Hematopoietic multipotent progenitor cell (in vitro differentiated cells): ENCODE measurements at regions not wholly inside any gene's neighbourhood (a gene's known extent, or its start where the extent isn't known, plus 50 kb on each side); places are given as distances from the start of the nearest gene placed in this dataset.
A peak's percentile ranks its signal among the peaks of the same experiment; 100 is the strongest.
"Not testable (repeated sequence)": the region's sequence is repeated elsewhere in the genome, so short reads cannot be mapped to it uniquely, and the experiment has no call there.

Source experiments
- DNase-seq, 3 donors: peaks; one replicate each; pipeline ENCODE4 v3.0.0-alpha.2; 2011 to 2015; ENCODE audit warnings: low read depth in 2 of 3, low spot score in 2 of 3

DNA sequence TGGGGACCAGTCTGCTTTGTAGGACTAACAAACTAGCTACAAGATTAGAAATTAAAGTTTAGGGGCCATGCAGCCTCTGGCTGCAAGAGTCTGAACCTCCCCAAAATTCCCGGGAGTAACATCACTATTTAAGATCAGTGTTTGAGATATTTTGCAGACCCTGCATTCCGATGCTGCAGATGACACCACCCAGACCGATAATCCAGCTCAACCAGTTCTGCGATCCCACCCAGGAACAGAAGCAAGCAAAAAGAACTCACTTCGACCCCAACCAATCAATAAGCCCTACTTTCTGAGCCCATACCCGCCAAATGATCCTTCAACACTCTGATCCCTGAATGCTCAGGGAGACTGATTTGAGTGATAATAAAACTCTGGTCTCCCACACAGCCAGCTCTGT lies 877.8 kb downstream of the FAT4 start:
- no peak for DNase-seq

- DNase-seq, result not testable (repeated sequence)
Observed at GRCh38 chr4:126201251-126202138, 886.7 kb downstream of the FAT4 start.

DNA sequence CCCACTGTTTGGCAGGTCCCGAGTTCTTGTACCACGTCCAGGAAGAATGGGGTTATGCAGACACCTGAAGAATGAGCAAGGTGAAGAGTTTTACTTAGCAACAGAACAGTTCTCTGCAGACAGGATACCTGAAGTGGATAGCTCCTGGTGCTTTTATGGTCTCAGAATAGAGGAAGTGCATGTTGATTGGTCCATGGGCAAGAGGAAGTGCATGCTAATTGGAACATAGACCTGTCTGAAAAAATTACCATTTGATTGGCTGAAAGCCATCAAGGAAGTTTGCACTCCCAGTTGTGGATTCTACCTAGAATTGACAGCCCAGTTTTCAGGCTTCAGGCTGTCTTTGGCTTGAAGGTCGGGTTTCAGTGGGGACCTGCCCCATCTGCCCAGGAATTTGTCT lies 887.5 kb downstream of the FAT4 start:
- DNase-seq, result no peak

- no peak for DNase-seq
Observed at GRCh38 chr4:126207910-126208309, 893.2 kb downstream of the FAT4 start.

GRCh38 chr4:126209147-126209546 lies 894.4 kb downstream of the FAT4 start:
- DNase-seq, result no peak

- DNase-seq, result no peak
Observed at GRCh38 chr4:126213996-126214395, 899.2 kb downstream of the FAT4 start.

DNA sequence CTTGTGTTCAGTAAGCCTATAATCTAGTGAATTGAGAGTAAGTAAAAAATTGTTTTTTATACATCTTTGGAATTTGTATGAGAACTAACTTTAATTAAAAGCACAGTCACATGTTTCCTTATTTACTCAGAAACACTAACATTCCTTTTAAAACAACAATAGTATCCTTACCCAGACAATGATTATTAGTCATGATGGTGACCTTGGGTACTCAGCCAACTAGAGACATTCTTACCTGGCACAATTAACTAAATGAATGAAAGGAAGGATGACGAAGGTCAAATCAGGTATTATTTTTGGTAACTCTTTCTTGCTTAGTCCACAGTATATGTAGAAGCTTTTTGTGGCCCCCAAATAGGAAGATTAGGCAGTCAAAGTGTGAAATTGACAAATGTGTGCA lies 901.0 kb downstream of the FAT4 start:
- DNase-seq, result no peak

- DNase-seq, result no peak
Observed at GRCh38 chr4:126216611-126217010, 901.9 kb downstream of the FAT4 start.

DNA sequence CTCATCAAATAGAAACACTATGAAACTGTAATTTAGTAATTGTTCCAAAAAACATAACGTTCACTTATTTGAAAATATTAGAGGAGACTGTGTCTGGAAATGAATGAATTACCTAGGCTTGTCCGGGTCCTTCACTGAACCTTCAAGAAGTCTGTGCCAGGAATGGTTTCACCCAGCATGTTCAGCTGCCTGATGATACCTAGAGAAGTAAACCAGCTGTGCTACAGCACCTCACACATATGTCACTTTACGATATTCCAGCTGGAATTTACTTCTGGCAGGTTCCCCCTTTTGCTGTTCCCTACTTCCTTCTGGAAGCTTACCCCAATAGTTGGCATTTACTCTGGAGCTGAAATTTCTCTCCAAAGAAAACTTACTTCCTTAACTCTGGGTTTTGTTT lies 906.5 kb downstream of the FAT4 start:
- no peak for DNase-seq

GRCh38 chr4:126221717-126222340 lies 907.1 kb downstream of the FAT4 start:
- DNase-seq, result no peak

- DNase-seq, result peak in 2 of 3 donors; percentile 1 to 36
Observed at GRCh38 chr4:126223784-126224407, 909.1 kb downstream of the FAT4 start.

DNA sequence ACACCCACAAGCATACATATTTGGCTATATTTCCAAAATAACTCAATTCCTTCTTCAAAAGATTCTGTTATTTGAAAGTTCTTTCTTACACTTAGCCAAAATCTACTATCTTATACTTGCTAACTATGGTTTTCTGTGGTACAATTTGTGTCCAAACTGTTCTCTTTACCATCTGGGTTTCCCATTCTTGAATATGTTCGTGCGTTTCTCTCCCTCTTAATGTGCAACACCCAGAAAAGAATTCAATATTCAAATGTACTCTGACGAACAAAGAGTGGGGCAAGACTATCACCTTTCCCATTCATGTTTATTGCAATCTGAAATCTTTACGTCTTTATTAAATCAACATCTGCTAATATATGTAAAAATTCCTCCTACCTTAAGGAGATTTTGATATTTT lies 912.7 kb downstream of the FAT4 start:
- no peak for DNase-seq

DNA sequence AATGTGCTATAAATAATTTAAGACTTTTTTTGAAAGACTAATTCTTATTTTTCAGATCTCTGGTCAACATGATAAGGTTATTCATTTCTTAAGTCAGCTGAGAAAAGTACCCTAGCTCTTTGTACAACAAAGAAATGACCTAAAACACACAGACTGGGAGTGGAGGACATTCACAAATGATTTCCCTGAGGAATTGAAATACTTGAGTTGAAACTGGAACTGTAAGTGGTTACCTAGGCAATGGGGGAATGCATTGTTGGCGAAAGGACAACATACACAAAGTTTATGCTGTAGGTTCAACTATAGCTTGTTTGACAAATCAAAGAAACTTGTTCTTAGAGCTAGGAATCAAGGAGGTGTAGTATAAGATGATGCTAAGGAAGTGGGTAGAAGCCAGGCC lies 915.5 kb downstream of the FAT4 start:
- DNase-seq, result no peak

DNA sequence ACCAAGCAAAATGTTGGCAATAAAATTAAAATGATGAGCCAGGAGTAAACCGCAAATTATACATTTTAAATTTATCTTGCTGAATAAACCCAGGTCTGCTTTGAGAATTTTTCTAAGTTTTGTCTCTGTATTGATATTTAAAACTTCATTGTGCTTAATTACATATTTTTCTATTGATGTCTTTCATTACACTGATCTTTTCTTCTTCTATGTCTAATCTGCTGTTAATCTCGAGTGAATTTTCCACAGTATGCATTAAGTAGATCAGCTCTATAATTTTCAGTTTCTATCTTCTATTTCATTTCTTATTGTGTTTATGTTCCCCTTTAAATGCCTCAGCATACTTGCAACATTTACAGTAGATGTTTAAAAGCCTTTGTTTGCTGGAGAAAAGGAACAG lies 918.7 kb downstream of the FAT4 start:
- no peak for DNase-seq

DNA sequence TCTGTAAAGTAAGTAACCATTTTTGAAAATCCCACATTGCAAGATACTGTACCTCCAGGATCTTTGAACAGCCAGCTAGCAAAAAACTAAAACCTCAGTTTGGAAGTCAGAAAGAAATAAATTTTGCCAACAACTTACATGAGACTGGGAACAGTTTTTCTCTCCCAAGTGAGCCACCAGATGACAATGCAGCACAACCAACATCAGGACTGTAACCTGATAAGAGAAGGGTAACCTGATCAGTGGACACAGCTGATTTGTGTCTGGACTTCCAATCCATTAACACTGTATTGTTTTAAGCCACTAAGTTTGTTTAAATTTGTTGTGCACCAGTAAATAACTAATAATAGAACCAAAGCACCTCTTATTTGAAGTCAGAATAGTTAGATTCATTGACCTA lies 923.3 kb downstream of the FAT4 start:
- DNase-seq, result no peak

DNA sequence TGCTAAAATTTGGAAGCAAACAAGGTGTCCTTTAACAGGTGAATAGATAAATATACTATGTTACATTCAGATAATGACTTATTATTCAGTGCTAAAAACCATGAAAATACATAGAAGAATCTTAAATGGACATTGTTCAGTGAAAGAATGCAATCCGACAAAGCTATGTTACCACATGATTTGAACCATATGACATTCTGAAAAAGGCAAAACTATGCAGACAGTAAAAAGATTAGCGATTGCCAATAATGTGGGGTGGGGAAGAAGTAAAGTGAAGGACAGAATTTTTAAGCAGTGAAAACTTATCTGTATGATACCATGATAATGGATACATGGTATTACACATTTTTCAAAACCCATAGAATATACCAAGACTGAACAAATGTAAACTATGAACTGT lies 926.9 kb downstream of the FAT4 start:
- DNase-seq, result no peak

DNA sequence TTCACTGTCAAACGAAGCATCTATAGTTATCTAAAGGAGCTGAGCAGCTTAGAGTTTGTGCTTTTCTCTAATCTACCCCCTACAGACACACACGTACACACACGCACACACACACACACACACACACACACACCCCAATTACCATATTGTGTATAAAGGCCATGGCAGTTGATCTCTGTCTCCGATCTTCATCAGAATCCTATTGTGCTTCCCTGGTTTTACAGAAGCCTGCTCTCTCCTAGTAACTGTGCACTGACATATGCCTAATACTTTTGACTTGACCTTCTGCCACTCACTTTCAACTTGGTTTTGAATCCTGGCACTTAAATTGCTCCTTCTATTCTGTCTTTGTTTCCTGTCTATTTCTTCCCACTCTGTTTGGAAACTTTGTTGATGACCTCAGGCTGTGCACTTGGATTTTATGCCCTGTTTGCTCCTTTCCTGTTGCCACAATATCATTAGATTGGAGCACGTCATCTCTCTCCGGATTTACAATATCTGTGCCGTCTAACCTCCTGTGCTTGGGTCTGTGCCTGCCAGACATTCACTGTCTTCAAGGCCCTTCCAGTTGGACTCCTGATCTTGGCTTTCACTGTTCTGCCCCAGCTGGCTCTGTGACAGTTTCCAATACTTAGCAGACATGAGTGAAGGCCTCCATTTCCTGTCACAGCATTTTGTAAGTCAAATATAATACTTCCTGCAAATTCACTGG lies 928.1 kb downstream of the FAT4 start:
- no peak for DNase-seq

- DNase-seq, result no peak
Observed at GRCh38 chr4:126247409-126247808, 932.7 kb downstream of the FAT4 start.

DNA sequence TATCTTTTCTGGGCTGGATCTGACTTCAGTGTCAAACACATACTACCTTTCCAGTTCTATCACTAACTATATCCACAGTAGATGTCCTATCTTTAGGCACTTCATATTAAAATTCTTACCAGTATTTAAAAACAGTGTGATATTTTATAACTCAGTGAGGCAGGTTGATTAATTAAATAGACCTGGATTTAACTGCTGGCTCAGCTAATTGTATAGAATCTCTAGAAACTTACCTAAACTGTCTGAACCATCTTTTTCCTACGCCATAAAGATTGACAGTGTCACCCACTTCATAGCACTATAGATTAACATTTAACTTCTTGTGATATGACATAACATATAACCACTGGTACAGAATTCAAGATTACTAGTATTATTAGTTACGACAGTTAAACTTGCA lies 935.3 kb downstream of the FAT4 start:
- DNase-seq, result no peak

GRCh38 chr4:126251169-126251568 lies 936.4 kb downstream of the FAT4 start:
- DNase-seq, result no peak

GRCh38 chr4:126262665-126263064 lies 947.9 kb downstream of the FAT4 start:
- DNase-seq, result no peak
